Activated naive CD4-positive, alpha-beta T cell treated with Interleukin-2 at 50 U/mL for 16 hours (primary cell): ENCODE measurements at regions not wholly inside any gene's neighbourhood (a gene's known extent, or its start where the extent isn't known, plus 50 kb on each side); places are given as distances from the start of the nearest gene placed in this dataset.

Source experiments
- DNase-seq: peaks from one replicate; pipeline ENCODE4 v3.0.0-alpha.2; 2020

DNA sequence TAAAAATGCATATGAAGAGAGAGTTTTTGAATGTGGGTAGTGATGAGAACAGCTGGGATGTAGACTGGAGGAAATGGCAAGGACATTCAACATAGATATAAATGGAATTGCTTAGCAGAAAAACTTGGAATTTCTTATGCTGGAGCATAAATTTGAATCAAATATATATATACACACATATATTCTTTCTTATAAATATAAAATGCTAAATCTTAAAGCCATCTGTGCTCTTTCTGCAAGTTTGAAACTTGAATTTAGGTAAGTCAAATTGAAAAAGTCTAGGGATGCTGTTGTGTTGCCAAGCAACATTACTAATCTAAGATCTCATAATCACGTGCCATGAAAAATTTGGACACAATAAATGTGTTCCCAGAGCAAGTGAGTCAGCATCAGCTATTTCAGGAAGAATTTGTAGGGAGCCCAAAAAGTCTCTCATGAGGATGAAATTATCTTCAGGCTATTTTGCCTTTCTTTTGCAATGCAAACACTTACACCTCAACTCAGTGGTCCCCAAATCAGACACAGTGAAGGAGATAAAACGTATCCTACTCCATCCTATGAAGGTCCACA, 58.4 kb upstream of the ALDH1A1 start:
- DNase-seq: no peak

- DNase-seq: no peak
Measured at GRCh38 chr9:73009649-73010288, 56.9 kb upstream of the ALDH1A1 start.

GRCh38 chr9:73007966-73008672, 55.3 kb upstream of the ALDH1A1 start:
- DNase-seq: no peak

DNA sequence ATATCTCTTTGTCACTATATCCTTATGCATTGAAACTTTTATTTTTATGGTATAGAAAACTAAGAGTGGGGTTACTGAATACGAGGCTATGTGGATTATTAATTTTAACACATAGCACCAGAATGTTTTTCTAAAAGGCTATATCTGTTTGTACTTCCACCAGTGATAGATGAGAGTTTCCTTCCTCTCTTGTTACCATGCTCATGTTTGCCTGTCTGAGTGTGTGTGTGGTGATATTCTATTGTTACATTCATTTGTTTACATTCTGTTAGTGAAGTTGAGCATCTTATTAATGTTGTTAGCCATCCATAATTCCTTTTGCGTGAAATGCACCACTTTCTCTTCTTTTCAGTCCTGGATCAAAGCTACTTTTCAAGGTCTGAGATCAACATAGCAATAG, 54.1 kb upstream of the ALDH1A1 start:
- DNase-seq: no peak
